ENCODE measurements at regions not wholly inside any gene's neighbourhood (a gene's known extent, or its start where the extent isn't known, plus 50 kb on each side); places are given as distances from the start of the nearest gene placed in this dataset.
A peak's percentile ranks its signal among the peaks of the same experiment; 100 is the strongest.

DNA sequence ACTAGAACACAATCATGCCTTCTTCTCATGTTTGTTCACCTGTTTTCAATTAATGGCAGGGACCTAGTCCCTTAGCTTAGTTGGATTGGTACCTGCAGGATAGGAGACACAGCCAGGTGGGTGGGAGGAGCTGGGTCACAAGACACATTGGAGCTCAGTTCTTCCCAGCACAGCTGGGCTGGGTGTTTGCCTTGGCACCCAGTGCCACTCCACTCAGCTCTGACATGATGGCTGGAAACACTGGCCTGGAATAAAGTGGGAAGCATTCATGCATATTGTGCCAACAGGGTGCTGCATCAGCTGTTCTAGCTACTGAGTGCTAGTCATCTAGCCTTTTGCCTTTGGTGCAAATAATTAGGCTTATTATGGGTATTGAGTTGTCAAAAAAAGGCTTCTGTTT, 226.1 kb downstream of the PTEN start:
- peak overlapping the region in 1 of 4 donors; percentile 74 for H3K27ac ChIP-seq
- peak in 1 of 2 donors; percentile 66 for DNase-seq
- no peak for ATAC-seq (ENCODE audit: low FRiP score in 2 of 2)
- H3K4me1 ChIP-seq = peaks cover 0 to 7% (median 2%) of the 10 kb centered on the region in 4 donors
- H3K36me3 ChIP-seq = no peaks in the 10 kb centered on the region
- no peaks in the 10 kb centered on the region for H3K27me3 ChIP-seq
- TF ChIP-seq, protein P1, sequence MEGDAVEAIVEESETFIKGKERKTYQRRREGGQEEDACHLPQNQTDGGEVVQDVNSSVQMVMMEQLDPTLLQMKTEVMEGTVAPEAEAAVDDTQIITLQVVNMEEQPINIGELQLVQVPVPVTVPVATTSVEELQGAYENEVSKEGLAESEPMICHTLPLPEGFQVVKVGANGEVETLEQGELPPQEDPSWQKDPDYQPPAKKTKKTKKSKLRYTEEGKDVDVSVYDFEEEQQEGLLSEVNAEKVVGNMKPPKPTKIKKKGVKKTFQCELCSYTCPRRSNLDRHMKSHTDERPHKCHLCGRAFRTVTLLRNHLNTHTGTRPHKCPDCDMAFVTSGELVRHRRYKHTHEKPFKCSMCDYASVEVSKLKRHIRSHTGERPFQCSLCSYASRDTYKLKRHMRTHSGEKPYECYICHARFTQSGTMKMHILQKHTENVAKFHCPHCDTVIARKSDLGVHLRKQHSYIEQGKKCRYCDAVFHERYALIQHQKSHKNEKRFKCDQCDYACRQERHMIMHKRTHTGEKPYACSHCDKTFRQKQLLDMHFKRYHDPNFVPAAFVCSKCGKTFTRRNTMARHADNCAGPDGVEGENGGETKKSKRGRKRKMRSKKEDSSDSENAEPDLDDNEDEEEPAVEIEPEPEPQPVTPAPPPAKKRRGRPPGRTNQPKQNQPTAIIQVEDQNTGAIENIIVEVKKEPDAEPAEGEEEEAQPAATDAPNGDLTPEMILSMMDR (IDR thresholded peaks at IDR 0.05) = no peak
- no peak for TF ChIP-seq POLR2A (IDR thresholded peaks at IDR 0.05)
- TF ChIP-seq POLR2AphosphoS5 (IDR thresholded peaks at IDR 0.05) = no peak
- no peak for TF ChIP-seq EP300 (IDR thresholded peaks at IDR 0.05)
- no peaks in the 10 kb centered on the region for H3K9me3 ChIP-seq
- no peak overlapping the region for H3K4me3 ChIP-seq

DNA sequence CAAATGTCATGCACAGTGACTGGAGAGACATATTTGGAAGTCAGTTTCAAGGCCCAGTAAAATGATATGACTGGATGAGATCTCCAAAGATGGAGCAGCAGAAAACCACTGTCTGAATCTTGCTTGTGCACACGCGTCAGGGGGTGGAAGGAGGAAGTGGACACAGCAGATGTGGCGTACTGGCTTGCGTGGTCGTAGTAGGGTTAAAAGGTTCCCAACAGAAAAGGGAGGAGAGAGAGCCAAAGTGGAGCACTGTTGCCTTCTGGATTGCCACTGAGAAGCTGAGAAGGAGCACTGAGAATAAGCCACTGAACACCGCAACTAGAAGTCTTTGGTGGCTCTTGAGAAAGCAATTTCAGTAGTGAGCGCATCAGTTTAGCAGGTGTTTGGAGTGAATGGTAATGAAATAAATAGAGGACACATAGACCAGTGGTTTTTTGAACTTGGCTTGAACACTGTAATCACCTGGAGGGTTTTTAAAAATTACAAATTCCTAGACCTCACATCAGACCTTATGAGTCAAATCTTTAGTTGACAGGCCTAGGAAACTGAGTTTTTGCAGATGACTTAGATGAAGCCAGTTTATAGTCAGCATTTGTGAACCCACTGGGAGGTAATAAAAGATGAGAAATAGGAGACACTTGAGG, 227.3 kb downstream of the PTEN start:
- ATAC-seq (ENCODE audit: low FRiP score in 2 of 2) = peak in 1 of 2 donors; percentile 58
- H3K27ac ChIP-seq = peak overlapping the region; percentile 34 to 74 (median 51)
- peaks cover 0 to 7% (median 2%) of the 10 kb centered on the region in 4 donors for H3K4me1 ChIP-seq
- TF ChIP-seq, protein P1 (IDR thresholded peaks at IDR 0.05) = no peak
- TF ChIP-seq POLR2AphosphoS5 (IDR thresholded peaks at IDR 0.05) (no peak), EP300 (IDR thresholded peaks at IDR 0.05) (no peak), POLR2A (IDR thresholded peaks at IDR 0.05) (no peak)
- H3K9me3 ChIP-seq = no peaks in the 10 kb centered on the region
- DNase-seq = no peak
- no peak overlapping the region for H3K4me3 ChIP-seq
- no peaks in the 10 kb centered on the region for H3K36me3 ChIP-seq
- no peaks in the 10 kb centered on the region for H3K27me3 ChIP-seq
- WGBS, 2 donors = 80 to 90% methylated on average over 7 of the region's 7 CpGs

DNA sequence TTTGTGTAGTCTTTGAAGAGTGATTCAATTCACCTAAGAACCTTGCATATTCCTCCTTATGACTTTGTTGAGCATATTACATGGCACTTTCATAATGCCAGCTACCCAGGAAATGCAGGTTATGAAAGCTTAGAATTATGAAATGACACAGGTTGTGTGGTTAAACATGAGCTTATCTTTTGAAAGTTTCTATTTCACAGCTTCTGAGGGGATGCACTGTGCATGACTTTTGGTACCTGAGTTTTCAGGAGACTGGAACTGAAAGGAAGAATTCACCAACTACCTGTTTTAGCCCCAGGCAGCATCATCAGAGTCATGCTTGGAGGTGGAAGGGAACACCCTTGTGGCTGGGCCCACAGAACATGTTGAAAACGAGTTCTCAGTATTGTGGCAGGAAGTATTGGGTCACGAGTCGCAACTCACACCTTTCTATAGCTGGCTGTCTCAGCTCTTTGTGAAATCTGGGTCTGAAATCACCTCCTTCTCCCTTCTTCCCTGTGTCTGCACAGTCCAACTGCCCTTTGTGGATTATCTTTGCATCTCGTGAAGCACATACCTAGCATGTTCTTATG, 228.2 kb downstream of the PTEN start:
- H3K9me3 ChIP-seq = no peaks in the 10 kb centered on the region
- no peak for TF ChIP-seq POLR2A (IDR thresholded peaks at IDR 0.05)
- TF ChIP-seq, protein P1 (IDR thresholded peaks at IDR 0.05) = no peak
- peak; percentile 8 to 50 for TF ChIP-seq POLR2AphosphoS5 (IDR thresholded peaks at IDR 0.05)
- DNase-seq (peak in 1 of 2 donors; percentile 71), ATAC-seq (ENCODE audit: low FRiP score in 2 of 2) (peak; percentile 56 to 80)
- peak overlapping the region; percentile 34 to 74 (median 51) for H3K27ac ChIP-seq
- H3K36me3 ChIP-seq = no peaks in the 10 kb centered on the region
- no peak overlapping the region for H3K4me3 ChIP-seq
- H3K27me3 ChIP-seq = no peaks in the 10 kb centered on the region
- WGBS, 2 donors = 46 to 54% methylated on average over 4 of the region's 4 CpGs
- H3K4me1 ChIP-seq = peaks cover 0 to 7% (median 2%) of the 10 kb centered on the region in 4 donors

DNA sequence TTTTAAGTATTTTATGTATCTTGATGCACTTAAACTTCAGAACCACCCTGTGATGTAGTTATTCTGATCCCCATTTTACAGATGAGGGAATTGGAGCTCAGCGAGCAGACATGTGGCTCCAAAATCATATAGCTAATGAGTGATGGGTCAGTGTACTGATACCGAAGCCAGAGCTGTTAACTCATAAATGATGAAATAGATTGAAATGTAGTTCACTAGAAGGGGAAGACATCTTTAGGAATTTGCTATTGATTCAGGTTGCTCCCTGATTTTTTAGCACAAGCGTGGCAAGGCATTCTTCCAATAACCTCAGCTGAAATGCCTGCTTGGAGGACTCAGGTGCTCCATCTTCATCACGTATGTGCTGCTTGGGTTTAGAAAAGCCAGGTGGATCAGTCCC, 228.8 kb downstream of the PTEN start:
- peak overlapping the region; percentile 20 to 74 (median 31) for H3K27ac ChIP-seq
- ATAC-seq (ENCODE audit: low FRiP score in 2 of 2) = no peak
- no peak for DNase-seq
- H3K27me3 ChIP-seq = no peaks in the 10 kb centered on the region
- H3K4me3 ChIP-seq = no peak overlapping the region
- H3K4me1 ChIP-seq = peaks cover 0 to 7% (median 2%) of the 10 kb centered on the region in 4 donors
- H3K9me3 ChIP-seq = no peaks in the 10 kb centered on the region
- no peak for TF ChIP-seq POLR2A (IDR thresholded peaks at IDR 0.05)
- TF ChIP-seq, protein P1 (IDR thresholded peaks at IDR 0.05) = no peak
- no peak for TF ChIP-seq EP300 (IDR thresholded peaks at IDR 0.05)
- TF ChIP-seq POLR2AphosphoS5 (IDR thresholded peaks at IDR 0.05) = no peak
- WGBS, 2 donors = 89 to 93% methylated on average over 4 of the region's 4 CpGs
- H3K36me3 ChIP-seq = no peaks in the 10 kb centered on the region
